Activated naive CD4-positive, alpha-beta T cell treated with anti-CD3 and anti-CD28 coated beads for 36 hours (primary cell): ENCODE measurements at regions not wholly inside any gene's neighbourhood (a gene's known extent, or its start where the extent isn't known, plus 50 kb on each side); places are given as distances from the start of the nearest gene placed in this dataset.

ENCODE experiments used
- CTCF ChIA-PET: fragments of 350-600 bp; sonication (Branson Sonifier 250); formaldehyde crosslinking; loops from one replicate; lab custom pipeline; 2021; ENCODE audit warnings: antibody characterized with exemption; lab: Charles Lee
- DNase-seq: peaks from one replicate; pipeline ENCODE4 v3.0.0-alpha.2; 2020
- H3K27ac Mint-ChIP-seq: one replicate; pipeline ENCODE4 v1.8.0; 2021; ENCODE audit warnings: mild to moderate bottlenecking, mixed read lengths
- H3K27me3 Mint-ChIP-seq: one replicate; pipeline ENCODE4 v1.8.0; 2021; ENCODE audit warnings: low read depth, mixed read lengths
- H3K36me3 Mint-ChIP-seq: one replicate; pipeline ENCODE4 v1.8.0; 2021; ENCODE audit warnings: low read depth, mixed read lengths
- H3K4me1 Mint-ChIP-seq: one replicate; pipeline ENCODE4 v1.8.0; 2021; ENCODE audit warnings: low read depth, mixed read lengths
- H3K4me3 Mint-ChIP-seq: one replicate; pipeline ENCODE4 v1.8.0; 2021; ENCODE audit warnings: mild to moderate bottlenecking, moderate library complexity, mixed read lengths
- H3K9me3 Mint-ChIP-seq: one replicate; pipeline ENCODE4 v1.8.0; 2021; ENCODE audit warnings: mixed read lengths
- intact Hi-C: fragments of 100-400 bp; cut with micrococcal nuclease; formaldehyde crosslinking; loops from one replicate; pipeline ENCODE4 v1.15.1; 2023

- Mint-ChIP-seq H3K4me3 (no peak overlapping the region), H3K27ac (no peak overlapping the region), H3K36me3 (no peaks in the 10 kb centered on the region), H3K4me1 (no peaks in the 10 kb centered on the region), H3K27me3 (no peaks in the 10 kb centered on the region), H3K9me3 (peaks cover 3% of the 10 kb centered on the region)
- intact Hi-C loops = no loop called here
- no peak for DNase-seq
- CTCF ChIA-PET = no interaction called here
Measured at GRCh38 chr7:84354866-84355265, 160.3 kb upstream of the SEMA3A start.

GRCh38 chr7:84354030-84354429, 159.4 kb upstream of the SEMA3A start:
- intact Hi-C loops = no loop called here
- no peak for DNase-seq
- CTCF ChIA-PET = no interaction called here
- no peak overlapping the region for H3K4me3 Mint-ChIP-seq
- H3K4me1 Mint-ChIP-seq = no peaks in the 10 kb centered on the region
- H3K27ac Mint-ChIP-seq = no peak overlapping the region
- H3K36me3 Mint-ChIP-seq = no peaks in the 10 kb centered on the region
- H3K9me3 Mint-ChIP-seq = peaks cover 3% of the 10 kb centered on the region
- H3K27me3 Mint-ChIP-seq = no peaks in the 10 kb centered on the region

- H3K27ac Mint-ChIP-seq = no peak overlapping the region
- no peak overlapping the region for H3K4me3 Mint-ChIP-seq
- no peak for DNase-seq
- CTCF ChIA-PET = no interaction called here
- H3K4me1 Mint-ChIP-seq = no peaks in the 10 kb centered on the region
- no peaks in the 10 kb centered on the region for H3K9me3 Mint-ChIP-seq
- H3K36me3 Mint-ChIP-seq = no peaks in the 10 kb centered on the region
- peaks cover 8% of the 10 kb centered on the region for H3K27me3 Mint-ChIP-seq
- intact Hi-C loops = no loop called here
Measured at GRCh38 chr7:84339306-84339705, 144.7 kb upstream of the SEMA3A start.

- Mint-ChIP-seq H3K27me3 (peaks cover 10% of the 10 kb centered on the region), H3K4me3 (no peak overlapping the region), H3K36me3 (no peaks in the 10 kb centered on the region), H3K4me1 (no peaks in the 10 kb centered on the region), H3K9me3 (no peaks in the 10 kb centered on the region), H3K27ac (no peak overlapping the region)
- no peak for DNase-seq
- intact Hi-C loops = no loop called here
- CTCF ChIA-PET = no interaction called here
Measured at GRCh38 chr7:84337429-84337828, 142.8 kb upstream of the SEMA3A start.

- Mint-ChIP-seq H3K27me3 (peaks cover 10% of the 10 kb centered on the region), H3K9me3 (no peaks in the 10 kb centered on the region), H3K4me3 (no peak overlapping the region), H3K4me1 (no peaks in the 10 kb centered on the region), H3K36me3 (no peaks in the 10 kb centered on the region), H3K27ac (no peak overlapping the region)
- intact Hi-C loops = no loop called here
- DNase-seq = no peak
- CTCF ChIA-PET = no interaction called here
Measured at GRCh38 chr7:84336766-84337165, 142.2 kb upstream of the SEMA3A start.

- no peak for DNase-seq
- no peak overlapping the region for H3K27ac Mint-ChIP-seq
- H3K9me3 Mint-ChIP-seq = no peaks in the 10 kb centered on the region
- peaks cover 10% of the 10 kb centered on the region for H3K27me3 Mint-ChIP-seq
- no peaks in the 10 kb centered on the region for H3K4me1 Mint-ChIP-seq
- CTCF ChIA-PET = no interaction called here
- H3K4me3 Mint-ChIP-seq = no peak overlapping the region
- H3K36me3 Mint-ChIP-seq = no peaks in the 10 kb centered on the region
- intact Hi-C loops = no loop called here
Measured at GRCh38 chr7:84336303-84336702, 141.7 kb upstream of the SEMA3A start.

- Mint-ChIP-seq H3K27me3 (peaks cover 10% of the 10 kb centered on the region), H3K4me3 (no peak overlapping the region), H3K4me1 (no peaks in the 10 kb centered on the region), H3K9me3 (no peaks in the 10 kb centered on the region), H3K36me3 (no peaks in the 10 kb centered on the region), H3K27ac (no peak overlapping the region)
- CTCF ChIA-PET = no interaction called here
- no peak for DNase-seq
- intact Hi-C loops = no loop called here
Measured at GRCh38 chr7:84331616-84332015, 137.0 kb upstream of the SEMA3A start.

GRCh38 chr7:84328571-84328970, 134.0 kb upstream of the SEMA3A start:
- Mint-ChIP-seq H3K27me3 (peaks cover 2% of the 10 kb centered on the region), H3K36me3 (no peaks in the 10 kb centered on the region), H3K4me1 (no peaks in the 10 kb centered on the region), H3K9me3 (no peaks in the 10 kb centered on the region), H3K27ac (no peak overlapping the region), H3K4me3 (no peak overlapping the region)
- no peak for DNase-seq
- intact Hi-C loops = no loop called here
- CTCF ChIA-PET = no interaction called here

GRCh38 chr7:84324136-84324630, 129.6 kb upstream of the SEMA3A start:
- no peaks in the 10 kb centered on the region for H3K27me3 Mint-ChIP-seq
- no peak overlapping the region for H3K27ac Mint-ChIP-seq
- no peak overlapping the region for H3K4me3 Mint-ChIP-seq
- no peaks in the 10 kb centered on the region for H3K9me3 Mint-ChIP-seq
- no peaks in the 10 kb centered on the region for H3K36me3 Mint-ChIP-seq
- no peaks in the 10 kb centered on the region for H3K4me1 Mint-ChIP-seq
- CTCF ChIA-PET = no interaction called here
- intact Hi-C loops = no loop called here
- DNase-seq = no peak

GRCh38 chr7:84317536-84317935, 122.9 kb upstream of the SEMA3A start:
- CTCF ChIA-PET = no interaction called here

GRCh38 chr7:84314263-84314662, 119.7 kb upstream of the SEMA3A start:
- H3K27me3 Mint-ChIP-seq = no peaks in the 10 kb centered on the region
- intact Hi-C loops = no loop called here
- CTCF ChIA-PET = no interaction called here
- H3K36me3 Mint-ChIP-seq = no peaks in the 10 kb centered on the region
- no peaks in the 10 kb centered on the region for H3K9me3 Mint-ChIP-seq
- no peak overlapping the region for H3K27ac Mint-ChIP-seq
- H3K4me3 Mint-ChIP-seq = no peak overlapping the region
- no peaks in the 10 kb centered on the region for H3K4me1 Mint-ChIP-seq
- DNase-seq = no peak

More at GRCh38 chr7:84317536-84317935, 122.9 kb upstream of the SEMA3A start:
- Mint-ChIP-seq H3K4me3 (no peak overlapping the region), H3K36me3 (no peaks in the 10 kb centered on the region), H3K27me3 (no peaks in the 10 kb centered on the region), H3K27ac (no peak overlapping the region), H3K9me3 (no peaks in the 10 kb centered on the region), H3K4me1 (no peaks in the 10 kb centered on the region)
- DNase-seq = no peak
- intact Hi-C loops = no loop called here

- intact Hi-C loops = no loop called here
- no peaks in the 10 kb centered on the region for H3K9me3 Mint-ChIP-seq
- CTCF ChIA-PET = no interaction called here
- no peak for DNase-seq
- no peaks in the 10 kb centered on the region for H3K4me1 Mint-ChIP-seq
- H3K4me3 Mint-ChIP-seq = no peak overlapping the region
- no peaks in the 10 kb centered on the region for H3K27me3 Mint-ChIP-seq
- H3K27ac Mint-ChIP-seq = no peak overlapping the region
- H3K36me3 Mint-ChIP-seq = no peaks in the 10 kb centered on the region
Measured at GRCh38 chr7:84304407-84304806, 109.8 kb upstream of the SEMA3A start.

GRCh38 chr7:84302949-84303348, 108.4 kb upstream of the SEMA3A start:
- H3K27ac Mint-ChIP-seq = no peak overlapping the region
- H3K4me1 Mint-ChIP-seq = no peaks in the 10 kb centered on the region
- intact Hi-C loops = no loop called here
- no peaks in the 10 kb centered on the region for H3K9me3 Mint-ChIP-seq
- no peaks in the 10 kb centered on the region for H3K36me3 Mint-ChIP-seq
- no peak overlapping the region for H3K4me3 Mint-ChIP-seq
- peaks cover 2% of the 10 kb centered on the region for H3K27me3 Mint-ChIP-seq
- no peak for DNase-seq
- CTCF ChIA-PET = no interaction called here

- Mint-ChIP-seq H3K4me3 (no peak overlapping the region), H3K36me3 (no peaks in the 10 kb centered on the region), H3K9me3 (no peaks in the 10 kb centered on the region), H3K4me1 (no peaks in the 10 kb centered on the region), H3K27ac (no peak overlapping the region), H3K27me3 (peaks cover 2% of the 10 kb centered on the region)
- intact Hi-C loops = no loop called here
- CTCF ChIA-PET = interaction anchor here (0.5 kb wide), 1 partner anchor 1729 kb away, joined by 5 read pairs; no protein-coding TSS in a partner anchor
- DNase-seq = no peak
Measured at GRCh38 chr7:84297616-84298015, 103.0 kb upstream of the SEMA3A start.
